ENCODE measurements at regions not wholly inside any gene's neighbourhood (a gene's known extent, or its start where the extent isn't known, plus 50 kb on each side); places are given as distances from the start of the nearest gene placed in this dataset.

DNA sequence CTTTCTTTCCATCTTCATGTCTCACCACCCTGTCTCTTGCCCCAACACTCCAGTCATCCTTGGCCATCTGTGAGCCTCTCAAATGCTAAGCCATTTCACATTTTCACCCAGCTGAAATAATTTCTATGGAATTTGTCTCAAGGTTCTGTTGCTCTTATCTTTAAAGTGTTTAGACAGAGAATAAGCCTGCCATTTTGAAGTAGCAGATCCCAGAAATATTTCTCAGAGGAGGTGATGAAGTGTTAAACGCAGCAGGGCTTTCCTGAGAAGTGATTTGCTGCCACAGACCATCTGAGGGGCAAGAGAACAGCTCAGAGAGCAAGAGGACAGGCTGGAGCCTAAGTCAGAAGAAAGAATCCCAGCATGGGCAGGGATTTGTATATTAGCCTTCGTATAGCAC lies 71.6 kb upstream of the CLMN start:
- no peak for ATAC-seq
- Histone ChIP-seq H3K9me3 (ENCODE audit: low read length) (no peaks in the 10 kb centered on the region), H4K20me1 (ENCODE audit: insufficient read depth, low read length) (no peaks in the 10 kb centered on the region), H3K27ac (ENCODE audit: extremely low read length, insufficient read depth, low read length) (no peak overlapping the region), H2AFZ (ENCODE audit: low read length) (no peak overlapping the region), H3K27me3 (ENCODE audit: control insufficient read depth in 1 of 2, insufficient read depth in 2 of 2, low read length in 2 of 2) (peaks cover 2 to 8% of the 10 kb centered on the region in 2 experiments; a peak in 2 of 5 replicates), H3K4me3 (replicated peaks in 1 of 3; ENCODE audit: insufficient read depth in 1 of 3, low read depth in 2 of 3, low read length in 3 of 3) (no peak overlapping the region), H3K9ac (ENCODE audit: insufficient read depth, low read depth, low read length) (no peak overlapping the region), H3K79me2 (ENCODE audit: insufficient read depth, low read length) (no peaks in the 10 kb centered on the region), H3K36me3 (replicated peaks in 1 of 2; ENCODE audit: control insufficient read depth in 1 of 2, insufficient read depth in 2 of 2, low read length in 2 of 2) (no peaks in the 10 kb centered on the region), H3K4me1 (ENCODE audit: insufficient read depth, low read length) (no peaks in the 10 kb centered on the region), H3K4me2 (ENCODE audit: low read depth, low read length) (no peak overlapping the region)
- no TSS peak for BruUV-seq (replicated peaks)
- WGBS (ENCODE audit: low lambda C conversion rate) = 5% methylated on average over 2 of the region's 2 CpGs
- in situ Hi-C loops (cut with HindIII; ENCODE audit: extremely low pct_ligation_motif_present, low pct_unique_long_range_greater_than_20kb) = no loop called here
- TF ChIP-seq CBX5 (CRISPR knock-in tag; IDR thresholded peaks at IDR 0.05; ENCODE audit: borderline replicate concordance) = no peak
- POLR2A ChIA-PET = no interaction called here
- no peak for DNase-seq (ENCODE audit: low spot score)
- intact Hi-C loops (cut with micrococcal nuclease; ENCODE audit: unreplicated experiment) = no loop called here
- FAIRE-seq = no peak
- CTCF ChIA-PET (ENCODE audit: low intra/inter-chr PET ratio, low total read pairs) = no interaction called here

DNA sequence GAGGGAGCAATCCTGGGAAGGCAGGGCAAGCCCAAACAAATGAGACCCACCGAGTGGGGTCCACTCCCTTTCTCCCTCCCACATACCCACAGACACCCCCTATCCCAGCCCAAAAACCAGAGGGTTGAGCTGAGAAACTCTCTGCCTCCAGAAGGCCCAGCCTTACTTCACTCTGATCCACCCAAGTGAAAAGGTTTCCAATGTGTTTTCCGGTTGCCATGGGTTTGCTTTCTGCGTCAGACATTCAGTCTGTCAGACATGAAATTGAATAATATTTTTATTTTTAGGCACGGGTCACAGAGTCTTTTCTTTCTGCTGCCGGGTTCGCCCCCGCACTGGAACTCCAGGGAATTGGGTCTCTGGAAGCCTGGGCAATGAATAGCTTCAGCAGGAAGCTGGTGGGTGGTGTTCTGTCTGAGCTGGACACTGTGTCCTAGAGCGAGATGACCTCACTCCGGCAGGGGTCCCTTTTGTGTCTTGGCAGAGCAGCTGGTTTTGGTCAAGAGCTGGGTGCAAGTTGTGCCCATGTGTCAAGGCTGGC lies 69.8 kb upstream of the CLMN start:
- FAIRE-seq (no peak), ATAC-seq (no peak), DNase-seq (ENCODE audit: low spot score) (no peak)
- in situ Hi-C loops (cut with HindIII; ENCODE audit: extremely low pct_ligation_motif_present, low pct_unique_long_range_greater_than_20kb) = no loop called here
- BruUV-seq (replicated peaks) = no TSS peak
- Histone ChIP-seq H3K4me3 (replicated peaks in 1 of 3; ENCODE audit: insufficient read depth in 1 of 3, low read depth in 2 of 3, low read length in 3 of 3) (no peak overlapping the region), H3K36me3 (replicated peaks in 1 of 2; ENCODE audit: control insufficient read depth in 1 of 2, insufficient read depth in 2 of 2, low read length in 2 of 2) (no peaks in the 10 kb centered on the region), H3K9ac (ENCODE audit: insufficient read depth, low read depth, low read length) (no peak overlapping the region), H2AFZ (ENCODE audit: low read length) (no peak overlapping the region), H3K79me2 (ENCODE audit: insufficient read depth, low read length) (no peaks in the 10 kb centered on the region), H3K27ac (ENCODE audit: extremely low read length, insufficient read depth, low read length) (no peak overlapping the region), H4K20me1 (ENCODE audit: insufficient read depth, low read length) (no peaks in the 10 kb centered on the region), H3K4me1 (ENCODE audit: insufficient read depth, low read length) (no peaks in the 10 kb centered on the region), H3K4me2 (ENCODE audit: low read depth, low read length) (no peak overlapping the region), H3K27me3 (ENCODE audit: control insufficient read depth in 1 of 2, insufficient read depth in 2 of 2, low read length in 2 of 2) (peaks cover 2 to 19% of the 10 kb centered on the region in 2 experiments; a peak in 2 of 5 replicates), H3K9me3 (ENCODE audit: low read length) (no peaks in the 10 kb centered on the region)
- intact Hi-C loops (cut with micrococcal nuclease; ENCODE audit: unreplicated experiment) = no loop called here
- WGBS (ENCODE audit: low lambda C conversion rate) = 46% methylated on average over 9 of the region's 9 CpGs
- POLR2A ChIA-PET = no interaction called here
- CTCF ChIA-PET (ENCODE audit: low intra/inter-chr PET ratio, low total read pairs) = no interaction called here
- TF ChIP-seq, protein P1, sequence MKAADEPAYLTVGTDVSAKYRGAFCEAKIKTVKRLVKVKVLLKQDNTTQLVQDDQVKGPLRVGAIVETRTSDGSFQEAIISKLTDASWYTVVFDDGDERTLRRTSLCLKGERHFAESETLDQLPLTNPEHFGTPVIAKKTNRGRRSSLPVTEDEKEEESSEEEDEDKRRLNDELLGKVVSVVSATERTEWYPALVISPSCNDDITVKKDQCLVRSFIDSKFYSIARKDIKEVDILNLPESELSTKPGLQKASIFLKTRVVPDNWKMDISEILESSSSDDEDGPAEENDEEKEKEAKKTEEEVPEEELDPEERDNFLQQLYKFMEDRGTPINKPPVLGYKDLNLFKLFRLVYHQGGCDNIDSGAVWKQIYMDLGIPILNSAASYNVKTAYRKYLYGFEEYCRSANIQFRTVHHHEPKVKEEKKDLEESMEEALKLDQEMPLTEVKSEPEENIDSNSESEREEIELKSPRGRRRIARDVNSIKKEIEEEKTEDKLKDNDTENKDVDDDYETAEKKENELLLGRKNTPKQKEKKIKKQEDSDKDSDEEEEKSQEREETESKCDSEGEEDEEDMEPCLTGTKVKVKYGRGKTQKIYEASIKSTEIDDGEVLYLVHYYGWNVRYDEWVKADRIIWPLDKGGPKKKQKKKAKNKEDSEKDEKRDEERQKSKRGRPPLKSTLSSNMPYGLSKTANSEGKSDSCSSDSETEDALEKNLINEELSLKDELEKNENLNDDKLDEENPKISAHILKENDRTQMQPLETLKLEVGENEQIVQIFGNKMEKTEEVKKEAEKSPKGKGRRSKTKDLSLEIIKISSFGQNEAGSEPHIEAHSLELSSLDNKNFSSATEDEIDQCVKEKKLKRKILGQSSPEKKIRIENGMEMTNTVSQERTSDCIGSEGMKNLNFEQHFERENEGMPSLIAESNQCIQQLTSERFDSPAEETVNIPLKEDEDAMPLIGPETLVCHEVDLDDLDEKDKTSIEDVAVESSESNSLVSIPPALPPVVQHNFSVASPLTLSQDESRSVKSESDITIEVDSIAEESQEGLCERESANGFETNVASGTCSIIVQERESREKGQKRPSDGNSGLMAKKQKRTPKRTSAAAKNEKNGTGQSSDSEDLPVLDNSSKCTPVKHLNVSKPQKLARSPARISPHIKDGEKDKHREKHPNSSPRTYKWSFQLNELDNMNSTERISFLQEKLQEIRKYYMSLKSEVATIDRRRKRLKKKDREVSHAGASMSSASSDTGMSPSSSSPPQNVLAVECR (CRISPR knock-in tag; IDR thresholded peaks at IDR 0.05; ENCODE audit: borderline replicate concordance) = no peak
- TF ChIP-seq MAZ (IDR thresholded peaks at IDR 0.05; ENCODE audit: borderline replicate concordance, low read depth, low read length) = no peak
- TF ChIP-seq MAZ (CRISPR knock-in tag; IDR thresholded peaks at IDR 0.05; ENCODE audit: low read depth) = no peak
- no peak for TF ChIP-seq AGO2 (optimal IDR thresholded peaks at IDR 0.05; ENCODE audit: low read depth, low read length)
- TF ChIP-seq CEBPG (CRISPR knock-in tag; IDR thresholded peaks at IDR 0.05) = no peak
- no peak for TF ChIP-seq TOPORS (CRISPR knock-in tag; IDR thresholded peaks at IDR 0.05)
- TF ChIP-seq, protein P2, sequence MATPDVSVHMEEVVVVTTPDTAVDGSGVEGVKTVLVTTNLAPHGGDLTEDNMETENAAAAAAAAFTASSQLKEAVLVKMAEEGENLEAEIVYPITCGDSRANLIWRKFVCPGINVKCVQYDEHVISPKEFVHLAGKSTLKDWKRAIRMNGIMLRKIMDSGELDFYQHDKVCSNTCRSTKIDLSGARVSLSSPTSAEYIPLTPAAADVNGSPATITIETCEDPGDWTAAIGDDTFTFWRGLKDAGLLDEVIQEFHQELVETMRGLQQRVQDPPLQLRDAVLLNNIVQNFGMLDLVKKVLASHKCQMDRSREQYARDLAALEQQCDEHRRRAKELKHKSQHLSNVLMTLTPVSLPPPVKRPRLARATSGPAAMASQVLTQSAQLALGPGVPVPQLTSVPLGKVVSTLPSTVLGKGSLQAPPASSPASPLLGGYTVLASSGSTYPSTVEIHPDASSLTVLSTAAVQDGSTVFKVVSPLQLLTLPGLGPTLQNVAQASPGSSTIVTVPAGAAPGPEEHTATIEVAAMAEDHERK (CRISPR knock-in tag; IDR thresholded peaks at IDR 0.05; ENCODE audit: low read depth) = no peak

Data from HepG2 (cell line).